Ishikawa (cell line): ENCODE measurements at regions not wholly inside any gene's neighbourhood (a gene's known extent, or its start where the extent isn't known, plus 50 kb on each side); places are given as distances from the start of the nearest gene placed in this dataset.

Source experiments
- CEBPB ChIP-seq: IDR thresholded peaks from 2 replicates; pipeline ENCODE4 v1.6.1; 2012
- EP300 ChIP-seq: IDR thresholded peaks from 2 replicates; pipeline ENCODE4 v1.6.1; 2012; ENCODE audit warnings: borderline replicate concordance
- FOXM1 ChIP-seq: IDR thresholded peaks from 2 replicates; pipeline ENCODE4 v1.6.1; 2012; ENCODE audit warnings: low read depth, borderline replicate concordance
- TAF1 ChIP-seq: IDR thresholded peaks from 2 replicates; pipeline ENCODE4 v1.6.1; 2012; ENCODE audit warnings: low read depth, mild to moderate bottlenecking
- YY1 ChIP-seq: IDR thresholded peaks from 2 replicates; pipeline ENCODE4 v1.6.1; 2012; ENCODE audit warnings: low read depth

DNA sequence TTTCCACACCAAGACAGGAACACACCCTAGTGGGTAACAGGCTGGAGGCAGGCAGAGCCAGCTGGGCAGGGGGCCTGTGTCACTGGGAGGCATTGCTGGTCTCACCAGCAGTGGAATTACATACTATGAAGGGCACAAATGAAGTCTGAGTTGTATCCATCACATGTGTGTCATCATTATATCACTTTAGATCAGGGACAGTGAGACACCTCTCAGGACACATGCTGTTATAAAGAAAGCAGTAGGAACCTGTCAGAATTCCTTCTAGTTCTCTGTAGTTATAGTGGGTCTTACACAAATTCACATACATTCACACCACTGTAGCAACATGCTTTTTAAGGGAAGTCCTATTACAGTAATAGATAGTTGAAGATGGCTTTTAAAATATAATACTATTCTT lies 63.5 kb upstream of the FYN start:
- TF ChIP-seq CEBPB, result no peak
- no peak for TF ChIP-seq EP300
- no peak for TF ChIP-seq FOXM1
- TF ChIP-seq TAF1, result no peak
- no peak for TF ChIP-seq YY1
